ENCODE measurements at regions not wholly inside any gene's neighbourhood (a gene's known extent, or its start where the extent isn't known, plus 50 kb on each side); places are given as distances from the start of the nearest gene placed in this dataset.

- TF ChIP-seq EP300 (IDR thresholded peaks at IDR 0.05; ENCODE audit: borderline replicate concordance) (no peak), NFIC (IDR thresholded peaks at IDR 0.05) (no peak), FOXM1 (IDR thresholded peaks at IDR 0.05; ENCODE audit: borderline replicate concordance, low read depth) (no peak), CEBPB (IDR thresholded peaks at IDR 0.05) (no peak), USF1 (IDR thresholded peaks at IDR 0.05) (no peak), TEAD4 (IDR thresholded peaks at IDR 0.05) (no peak), TCF12 (IDR thresholded peaks at IDR 0.05; ENCODE audit: low read depth) (no peak), YY1 (IDR thresholded peaks at IDR 0.05; ENCODE audit: low read depth) (no peak), TAF1 (IDR thresholded peaks at IDR 0.05; ENCODE audit: low read depth) (no peak), RAD21 (IDR thresholded peaks at IDR 0.05; ENCODE audit: low read depth) (no peak), EGR1 (IDR thresholded peaks at IDR 0.05) (no peak), MAX (IDR thresholded peaks at IDR 0.05) (no peak), REST (IDR thresholded peaks at IDR 0.05; ENCODE audit: low read depth) (no peak), CREB1 (IDR thresholded peaks at IDR 0.05; ENCODE audit: low read depth) (no peak), ZBTB7A (IDR thresholded peaks at IDR 0.05; ENCODE audit: low read depth) (no peak)
Observed at GRCh38 chr16:59573528-59574271, 839.6 kb upstream of the GOT2 start.

GRCh38 chr16:59567496-59567895 is 833.4 kb upstream of the GOT2 start:
- TF ChIP-seq USF1 (IDR thresholded peaks at IDR 0.05): no peak
- no peak for TF ChIP-seq TCF12 (IDR thresholded peaks at IDR 0.05; ENCODE audit: low read depth)
- no peak for TF ChIP-seq REST (IDR thresholded peaks at IDR 0.05; ENCODE audit: low read depth)
- no peak for TF ChIP-seq CEBPB (IDR thresholded peaks at IDR 0.05)
- TF ChIP-seq NFIC (IDR thresholded peaks at IDR 0.05): no peak
- TF ChIP-seq TAF1 (IDR thresholded peaks at IDR 0.05; ENCODE audit: low read depth): no peak
- no peak for TF ChIP-seq YY1 (IDR thresholded peaks at IDR 0.05; ENCODE audit: low read depth)

- TF ChIP-seq TEAD4 (IDR thresholded peaks at IDR 0.05): no peak
- no peak for TF ChIP-seq ZBTB7A (IDR thresholded peaks at IDR 0.05; ENCODE audit: low read depth)
- no peak for TF ChIP-seq CEBPB (IDR thresholded peaks at IDR 0.05)
- TF ChIP-seq FOXM1 (IDR thresholded peaks at IDR 0.05; ENCODE audit: borderline replicate concordance, low read depth): no peak
- TF ChIP-seq CREB1 (IDR thresholded peaks at IDR 0.05; ENCODE audit: low read depth): no peak
- TF ChIP-seq YY1 (IDR thresholded peaks at IDR 0.05; ENCODE audit: low read depth): no peak
- no peak for TF ChIP-seq MAX (IDR thresholded peaks at IDR 0.05)
- no peak for TF ChIP-seq EP300 (IDR thresholded peaks at IDR 0.05; ENCODE audit: borderline replicate concordance)
- no peak for TF ChIP-seq REST (IDR thresholded peaks at IDR 0.05; ENCODE audit: low read depth)
- no peak for TF ChIP-seq RAD21 (IDR thresholded peaks at IDR 0.05; ENCODE audit: low read depth)
- no peak for TF ChIP-seq NFIC (IDR thresholded peaks at IDR 0.05)
- no peak for TF ChIP-seq EGR1 (IDR thresholded peaks at IDR 0.05)
Observed at GRCh38 chr16:59566446-59566845, 832.3 kb upstream of the GOT2 start.

- TF ChIP-seq REST (IDR thresholded peaks at IDR 0.05; ENCODE audit: low read depth): no peak
- TF ChIP-seq TAF1 (IDR thresholded peaks at IDR 0.05; ENCODE audit: low read depth): no peak
- no peak for TF ChIP-seq YY1 (IDR thresholded peaks at IDR 0.05; ENCODE audit: low read depth)
- no peak for TF ChIP-seq EP300 (IDR thresholded peaks at IDR 0.05; ENCODE audit: borderline replicate concordance)
- TF ChIP-seq TEAD4 (IDR thresholded peaks at IDR 0.05): no peak
- TF ChIP-seq CREB1 (IDR thresholded peaks at IDR 0.05; ENCODE audit: low read depth): no peak
Observed at GRCh38 chr16:59558679-59559078, 824.6 kb upstream of the GOT2 start.
